ENCODE measurements at regions not wholly inside any gene's neighbourhood (a gene's known extent, or its start where the extent isn't known, plus 50 kb on each side); places are given as distances from the start of the nearest gene placed in this dataset.
"Not testable (repeated sequence)": the region's sequence is repeated elsewhere in the genome, so short reads cannot be mapped to it uniquely, and the experiment has no call there.

DNA sequence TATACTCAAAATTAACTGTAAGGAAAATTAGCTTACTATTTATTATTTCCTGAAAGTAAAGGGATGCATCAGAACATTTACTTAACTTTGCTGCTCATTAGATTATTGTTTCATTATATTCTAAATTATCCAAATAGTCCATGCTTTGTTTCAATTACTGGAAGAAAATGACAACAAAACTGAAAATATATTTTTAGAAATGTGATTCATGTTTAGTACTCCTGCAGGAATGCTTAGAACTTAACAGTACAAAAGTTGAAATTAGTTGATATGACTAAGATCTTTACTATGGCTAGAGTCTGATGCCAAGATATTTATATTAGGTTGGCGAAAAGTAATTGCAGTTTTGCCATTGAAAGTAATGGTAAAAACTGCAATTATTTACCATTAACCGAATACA, 660.5 kb upstream of the PABPC4L start:
- no peak overlapping the region for H3K4me3 ChIP-seq (ENCODE audit: low read length)
- ATAC-seq, result peak; percentile 31; the same call in 1 of the 2 replicates
- intact Hi-C loops (cut with micrococcal nuclease), result no loop called here
- no peak overlapping the region for H3K4me2 ChIP-seq (ENCODE audit: low read length)
- H3F3A ChIP-seq (ENCODE audit: low read length, unreplicated experiment), result no peaks in the 10 kb centered on the region
- no peaks in the 10 kb centered on the region for H4K20me1 ChIP-seq (ENCODE audit: low read length)
- CTCF ChIA-PET, result no interaction called here
- DNase-seq, result peak; percentile 32
- no peak for TF ChIP-seq EZH2 (IDR thresholded peaks at IDR 0.05; ENCODE audit: low read length, unreplicated experiment)
- TF ChIP-seq EZH2phosphoT487 (IDR thresholded peaks at IDR 0.05; ENCODE audit: borderline replicate concordance, low read length), result no peak
- H3K36me3 ChIP-seq (ENCODE audit: low read depth, low read length), result no peaks in the 10 kb centered on the region
- POLR2A ChIA-PET (ENCODE audit: unreplicated experiment), result no interaction called here
- no peaks in the 10 kb centered on the region for H3K79me2 ChIP-seq (ENCODE audit: low read length)
- H3K27ac ChIP-seq (ENCODE audit: low read length), result no peak overlapping the region
- no peaks in the 10 kb centered on the region for H3K4me1 ChIP-seq (ENCODE audit: insufficient read depth, low read length)
- no peak overlapping the region for H2AFZ ChIP-seq (ENCODE audit: low read length)
- H3K9me2 ChIP-seq (replicated peaks; ENCODE audit: low read length), result no peaks in the 10 kb centered on the region
- H3K9me3 ChIP-seq (ENCODE audit: low read length), result no peaks in the 10 kb centered on the region
- H3K9ac ChIP-seq (ENCODE audit: low read length), result no peak overlapping the region
- no peaks in the 10 kb centered on the region for H3K27me3 ChIP-seq (ENCODE audit: low read length)
- no TSS peak for BruUV-seq (replicated peaks)

DNA sequence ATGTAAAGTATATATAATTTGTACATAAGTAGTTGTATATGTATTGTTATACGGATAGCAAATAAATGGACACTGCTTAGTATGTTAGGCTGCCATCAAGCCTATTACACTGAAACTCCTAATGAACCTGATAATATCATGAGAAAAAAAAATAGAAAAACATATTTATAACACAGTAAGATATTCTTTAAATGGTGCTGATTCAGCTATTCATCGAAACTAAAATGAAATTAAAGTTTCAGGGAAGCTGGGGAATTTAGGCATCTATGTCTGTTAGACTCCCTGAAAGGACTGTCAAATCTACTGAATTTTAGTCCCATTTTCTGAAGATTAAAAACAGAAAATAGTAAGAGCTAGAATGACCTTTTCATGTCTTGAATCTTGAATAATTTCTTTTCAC, 647.1 kb upstream of the PABPC4L start:
- POLR2A ChIA-PET (ENCODE audit: unreplicated experiment), result no interaction called here
- BruUV-seq (replicated peaks), result no TSS peak
- Histone ChIP-seq H3K36me3 (ENCODE audit: low read depth, low read length) (no peaks in the 10 kb centered on the region), H3K4me3 (ENCODE audit: low read length) (no peak overlapping the region), H3F3A (ENCODE audit: low read length, unreplicated experiment) (no peaks in the 10 kb centered on the region), H3K4me2 (ENCODE audit: low read length) (no peak overlapping the region), H2AFZ (ENCODE audit: low read length) (no peak overlapping the region), H3K9me2 (replicated peaks; ENCODE audit: low read length) (no peaks in the 10 kb centered on the region), H4K20me1 (ENCODE audit: low read length) (no peaks in the 10 kb centered on the region), H3K9me3 (ENCODE audit: low read length) (no peaks in the 10 kb centered on the region), H3K79me2 (ENCODE audit: low read length) (no peaks in the 10 kb centered on the region), H3K4me1 (ENCODE audit: insufficient read depth, low read length) (no peaks in the 10 kb centered on the region), H3K27me3 (ENCODE audit: low read length) (no peaks in the 10 kb centered on the region), H3K9ac (ENCODE audit: low read length) (no peak overlapping the region), H3K27ac (ENCODE audit: low read length) (no peak overlapping the region)
- TF ChIP-seq CTCF (conservative IDR thresholded peaks at IDR 0.05; ENCODE audit: low read depth, low read length) (no peak), EZH2 (IDR thresholded peaks at IDR 0.05; ENCODE audit: low read length, unreplicated experiment) (no peak), EZH2phosphoT487 (IDR thresholded peaks at IDR 0.05; ENCODE audit: borderline replicate concordance, low read length) (no peak)
- DNase-seq, result no peak
- CTCF ChIA-PET, result no interaction called here
- ATAC-seq, result no peak
- intact Hi-C loops (cut with micrococcal nuclease), result no loop called here

- H4K20me1 ChIP-seq (ENCODE audit: low read length); H3K27me3 ChIP-seq (ENCODE audit: low read length); H3K9me3 ChIP-seq (ENCODE audit: low read length); H3K79me2 ChIP-seq (ENCODE audit: low read length); CTCF ChIA-PET; H3K9me2 ChIP-seq (replicated peaks; ENCODE audit: low read length); H3K36me3 ChIP-seq (ENCODE audit: low read depth, low read length); DNase-seq; H3K9ac ChIP-seq (ENCODE audit: low read length); H3K27ac ChIP-seq (ENCODE audit: low read length); H3K4me1 ChIP-seq (ENCODE audit: insufficient read depth, low read length); POLR2A ChIA-PET (ENCODE audit: unreplicated experiment); H3K4me2 ChIP-seq (ENCODE audit: low read length); BruUV-seq (replicated peaks); H2AFZ ChIP-seq (ENCODE audit: low read length); H3K4me3 ChIP-seq (ENCODE audit: low read length); ATAC-seq; H3F3A ChIP-seq (ENCODE audit: low read length, unreplicated experiment); intact Hi-C loops (cut with micrococcal nuclease): not testable (repeated sequence)
These were observed 629.2 kb upstream of the PABPC4L start for GRCh38 chr4:134830741-134831140.

GRCh38 chr4:134812611-134813010, 611.0 kb upstream of the PABPC4L start:
- CTCF ChIA-PET, result no interaction called here
- no peaks in the 10 kb centered on the region for H3F3A ChIP-seq (ENCODE audit: low read length, unreplicated experiment)
- no TSS peak for BruUV-seq (replicated peaks)
- intact Hi-C loops (cut with micrococcal nuclease), result no loop called here
- TF ChIP-seq EZH2phosphoT487 (IDR thresholded peaks at IDR 0.05; ENCODE audit: borderline replicate concordance, low read length), result no peak
- TF ChIP-seq CTCF (conservative IDR thresholded peaks at IDR 0.05; ENCODE audit: low read depth, low read length), result no peak
- no peak for TF ChIP-seq EZH2 (IDR thresholded peaks at IDR 0.05; ENCODE audit: low read length, unreplicated experiment)
- no peaks in the 10 kb centered on the region for H4K20me1 ChIP-seq (ENCODE audit: low read length)
- DNase-seq (no peak), ATAC-seq (no peak)
- no peaks in the 10 kb centered on the region for H3K9me3 ChIP-seq (ENCODE audit: low read length)
- no peak overlapping the region for H3K4me2 ChIP-seq (ENCODE audit: low read length)
- no peak overlapping the region for H2AFZ ChIP-seq (ENCODE audit: low read length)
- POLR2A ChIA-PET (ENCODE audit: unreplicated experiment), result interaction anchor here (0.7 kb wide), 1 partner anchor 1666 kb away, joined by 7 read pairs; no protein-coding TSS in a partner anchor
- no peaks in the 10 kb centered on the region for H3K79me2 ChIP-seq (ENCODE audit: low read length)
- H3K9me2 ChIP-seq (replicated peaks; ENCODE audit: low read length), result no peaks in the 10 kb centered on the region
- no peak overlapping the region for H3K9ac ChIP-seq (ENCODE audit: low read length)
- no peaks in the 10 kb centered on the region for H3K36me3 ChIP-seq (ENCODE audit: low read depth, low read length)
- no peaks in the 10 kb centered on the region for H3K27me3 ChIP-seq (ENCODE audit: low read length)
- H3K4me3 ChIP-seq (ENCODE audit: low read length), result no peak overlapping the region
- H3K27ac ChIP-seq (ENCODE audit: low read length), result no peak overlapping the region
- no peaks in the 10 kb centered on the region for H3K4me1 ChIP-seq (ENCODE audit: insufficient read depth, low read length)

All from PC-3 (cell line).